Cardiac fibroblast (primary cell): ENCODE measurements at regions not wholly inside any gene's neighbourhood (a gene's known extent, or its start where the extent isn't known, plus 50 kb on each side); places are given as distances from the start of the nearest gene placed in this dataset.

Source experiments
- DNase-seq, 2 donors: peaks; one replicate each; pipeline versions ENCODE4 v3.0.0 to v3.0.0-alpha.2; 2010; ENCODE audit warnings: low read depth in 2 of 2
- H3K4me3 ChIP-seq, 2 donors: replicated peaks in 1 of 2; 1 replicate in 1 of 2; 2 replicates in 1 of 2; pipeline ENCODE4 v1.5.1; 2011; ENCODE audit warnings: low read depth in 2 of 2, low read length in 2 of 2, mild to moderate bottlenecking in 2 of 2, moderate library complexity in 1 of 2
- CTCF ChIP-seq: IDR thresholded peaks from one replicate; pipeline ENCODE4 v1.5.1; 2011; ENCODE audit warnings: low read depth, mild to moderate bottlenecking, low read length, inconsistent platforms

GRCh38 chr6:90416322-90416721 is 119.7 kb upstream of the BACH2 start:
- no peak for DNase-seq
- no peak overlapping the region for H3K4me3 ChIP-seq
- no peak for TF ChIP-seq CTCF

- no peak for DNase-seq
- no peak for TF ChIP-seq CTCF
- H3K4me3 ChIP-seq: no peak overlapping the region
Observed at GRCh38 chr6:90415178-90415577, 118.5 kb upstream of the BACH2 start.

GRCh38 chr6:90414352-90414751 is 117.7 kb upstream of the BACH2 start:
- no peak overlapping the region for H3K4me3 ChIP-seq
- no peak for TF ChIP-seq CTCF
- no peak for DNase-seq

- H3K4me3 ChIP-seq: no peak overlapping the region
- no peak for DNase-seq
- TF ChIP-seq CTCF: no peak
Observed at GRCh38 chr6:90413867-90414266, 117.2 kb upstream of the BACH2 start.

GRCh38 chr6:90413396-90413795 is 116.8 kb upstream of the BACH2 start:
- no peak for DNase-seq
- no peak overlapping the region for H3K4me3 ChIP-seq

GRCh38 chr6:90412538-90413369 is 116.1 kb upstream of the BACH2 start:
- DNase-seq: no peak
- H3K4me3 ChIP-seq: no peak overlapping the region

More at GRCh38 chr6:90413396-90413795, 116.8 kb upstream of the BACH2 start:
- no peak for TF ChIP-seq CTCF

More at GRCh38 chr6:90412538-90413369, 116.1 kb upstream of the BACH2 start:
- no peak for TF ChIP-seq CTCF
